ENCODE measurements at regions not wholly inside any gene's neighbourhood (a gene's known extent, or its start where the extent isn't known, plus 50 kb on each side); places are given as distances from the start of the nearest gene placed in this dataset.

DNA sequence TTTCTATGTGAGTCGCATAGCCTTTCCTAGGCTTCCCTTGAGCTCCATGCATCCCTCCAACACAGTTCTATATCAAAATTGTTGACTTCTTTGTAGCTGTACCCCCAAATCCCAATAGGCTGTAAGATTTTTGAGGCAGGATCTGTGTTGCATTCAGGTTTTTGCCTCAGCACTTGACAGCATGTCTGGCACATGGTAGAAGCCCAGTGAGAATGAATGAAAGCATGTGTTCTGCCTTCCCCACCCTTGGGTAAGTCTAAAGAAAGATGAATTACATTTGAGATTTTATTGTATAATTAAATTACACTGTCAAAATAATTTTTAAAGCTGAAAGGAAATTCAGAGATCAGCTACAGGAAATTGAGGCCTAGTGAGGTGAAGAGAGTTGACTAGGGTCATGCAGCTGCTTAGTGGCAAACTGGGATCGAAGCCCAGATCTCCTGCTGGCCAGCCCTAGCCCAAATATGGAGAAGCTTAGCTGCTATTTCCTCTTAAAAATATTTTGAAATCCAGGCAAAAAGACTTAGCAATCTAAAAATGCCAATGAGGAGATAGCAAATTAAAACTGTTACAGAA lies 122.5 kb downstream of the SPATA18 start:
- TF ChIP-seq EZH2 (IDR thresholded peaks at IDR 0.05; ENCODE audit: insufficient read depth, low read length): no peak
- TF ChIP-seq, protein P1, sequence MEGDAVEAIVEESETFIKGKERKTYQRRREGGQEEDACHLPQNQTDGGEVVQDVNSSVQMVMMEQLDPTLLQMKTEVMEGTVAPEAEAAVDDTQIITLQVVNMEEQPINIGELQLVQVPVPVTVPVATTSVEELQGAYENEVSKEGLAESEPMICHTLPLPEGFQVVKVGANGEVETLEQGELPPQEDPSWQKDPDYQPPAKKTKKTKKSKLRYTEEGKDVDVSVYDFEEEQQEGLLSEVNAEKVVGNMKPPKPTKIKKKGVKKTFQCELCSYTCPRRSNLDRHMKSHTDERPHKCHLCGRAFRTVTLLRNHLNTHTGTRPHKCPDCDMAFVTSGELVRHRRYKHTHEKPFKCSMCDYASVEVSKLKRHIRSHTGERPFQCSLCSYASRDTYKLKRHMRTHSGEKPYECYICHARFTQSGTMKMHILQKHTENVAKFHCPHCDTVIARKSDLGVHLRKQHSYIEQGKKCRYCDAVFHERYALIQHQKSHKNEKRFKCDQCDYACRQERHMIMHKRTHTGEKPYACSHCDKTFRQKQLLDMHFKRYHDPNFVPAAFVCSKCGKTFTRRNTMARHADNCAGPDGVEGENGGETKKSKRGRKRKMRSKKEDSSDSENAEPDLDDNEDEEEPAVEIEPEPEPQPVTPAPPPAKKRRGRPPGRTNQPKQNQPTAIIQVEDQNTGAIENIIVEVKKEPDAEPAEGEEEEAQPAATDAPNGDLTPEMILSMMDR (IDR thresholded peaks at IDR 0.05; ENCODE audit: insufficient read depth, low read depth, low read length): no peak
